GM21529 (cell line): ENCODE measurements at regions not wholly inside any gene's neighbourhood (a gene's known extent, or its start where the extent isn't known, plus 50 kb on each side); places are given as distances from the start of the nearest gene placed in this dataset.

Experiments
- ATAC-seq: cut with Tn5 transposase; IDR thresholded peaks from one replicate; pipeline ENCODE4 v1.9.1; 2021; ENCODE audit not compliant: unreplicated experiment

- ATAC-seq, result no peak
These were observed 172.4 kb downstream of the DDX1 start for GRCh38 chr2:15763822-15764682.

DNA sequence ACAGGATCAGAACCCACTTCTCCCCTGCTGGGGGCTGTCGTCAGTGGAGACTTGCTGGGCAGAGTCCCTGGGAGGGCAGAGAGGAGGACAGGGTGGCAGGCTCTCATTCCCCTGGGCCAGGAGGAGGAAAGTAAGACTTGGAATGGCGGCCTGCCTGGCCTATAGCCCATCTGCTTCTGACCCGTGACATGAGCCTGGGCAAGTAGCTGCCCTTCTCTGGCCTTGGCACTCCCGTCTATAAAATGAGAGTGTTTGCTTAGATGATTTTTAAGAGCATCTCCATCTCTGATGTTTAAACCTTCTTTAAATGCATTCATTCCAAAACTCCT, 173.0 kb downstream of the DDX1 start:
- no peak for ATAC-seq

DNA sequence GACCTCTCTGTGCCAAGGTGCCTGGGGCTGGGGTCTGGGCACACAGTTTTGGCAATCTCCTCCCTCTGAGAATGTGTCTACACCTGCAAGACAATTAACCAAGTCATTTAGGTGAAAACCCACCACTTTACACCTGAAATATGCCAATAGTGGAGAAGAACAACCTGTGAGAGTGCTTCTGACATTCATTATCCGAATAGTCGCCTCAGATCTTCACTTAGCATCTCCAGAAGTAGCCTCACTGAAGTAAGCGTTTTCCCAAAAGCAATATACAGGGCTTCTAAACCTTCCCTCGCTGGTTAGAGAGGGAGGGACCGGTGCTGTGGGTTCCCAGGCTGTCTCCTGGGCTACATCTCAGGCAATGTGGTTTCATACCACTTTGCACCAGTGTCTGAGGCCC, 173.5 kb downstream of the DDX1 start:
- no peak for ATAC-seq

- no peak for ATAC-seq
These were observed 174.1 kb downstream of the DDX1 start for GRCh38 chr2:15765686-15766302.

DNA sequence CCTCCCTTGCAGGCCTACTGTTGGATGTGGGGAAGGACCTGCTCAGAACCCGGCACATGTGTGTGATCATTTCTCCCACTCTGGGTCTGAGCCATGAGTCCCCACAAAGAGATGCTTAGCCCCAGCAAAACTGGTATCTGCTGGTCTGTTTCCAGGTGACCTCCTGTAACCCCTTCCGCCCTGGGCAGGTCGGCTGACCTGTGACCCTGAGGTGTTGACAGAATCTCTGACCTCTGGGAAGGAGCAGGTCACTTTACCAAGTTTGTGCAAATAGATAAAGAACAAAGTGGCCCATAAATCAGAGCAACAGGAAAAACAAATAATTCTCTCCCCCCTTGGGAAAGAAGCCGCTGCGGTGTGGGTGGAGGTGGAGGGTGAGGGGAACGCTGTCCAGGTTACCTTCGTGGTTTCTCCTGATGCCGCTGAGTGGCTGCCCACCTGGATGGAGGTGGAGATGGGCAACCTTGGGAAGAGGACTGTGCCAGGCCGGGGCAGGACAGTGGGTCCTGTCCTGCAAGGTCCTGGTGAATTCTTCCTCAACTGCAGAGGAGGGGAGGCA, 174.0 kb upstream of the MYCN start:
- ATAC-seq, result no peak

- no peak for ATAC-seq
These were observed 173.3 kb upstream of the MYCN start for GRCh38 chr2:15766911-15767597.

GRCh38 chr2:15767679-15768078, 172.7 kb upstream of the MYCN start:
- no peak for ATAC-seq

DNA sequence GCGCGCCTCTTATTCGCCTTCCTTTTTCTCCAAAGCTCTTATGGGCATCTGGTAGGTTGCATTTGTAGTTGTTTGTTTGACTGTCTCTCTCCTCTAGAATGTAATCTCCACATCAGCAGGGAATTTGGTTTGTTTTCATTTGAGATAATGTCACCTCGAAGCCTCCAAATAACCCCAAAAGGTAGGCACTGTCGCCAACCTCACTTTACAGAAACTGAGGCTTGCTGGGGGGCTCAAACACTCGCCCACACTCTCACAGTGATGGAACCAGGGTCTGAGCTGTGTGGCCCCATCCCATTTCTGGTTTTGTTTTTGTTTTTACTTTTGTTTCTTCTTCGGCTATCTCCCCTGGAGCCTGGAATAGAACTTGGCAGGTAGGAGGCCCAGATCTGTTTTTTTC, 172.2 kb upstream of the MYCN start:
- no peak for ATAC-seq

- no peak for ATAC-seq
These were observed 171.7 kb upstream of the MYCN start for GRCh38 chr2:15768615-15769014.

DNA sequence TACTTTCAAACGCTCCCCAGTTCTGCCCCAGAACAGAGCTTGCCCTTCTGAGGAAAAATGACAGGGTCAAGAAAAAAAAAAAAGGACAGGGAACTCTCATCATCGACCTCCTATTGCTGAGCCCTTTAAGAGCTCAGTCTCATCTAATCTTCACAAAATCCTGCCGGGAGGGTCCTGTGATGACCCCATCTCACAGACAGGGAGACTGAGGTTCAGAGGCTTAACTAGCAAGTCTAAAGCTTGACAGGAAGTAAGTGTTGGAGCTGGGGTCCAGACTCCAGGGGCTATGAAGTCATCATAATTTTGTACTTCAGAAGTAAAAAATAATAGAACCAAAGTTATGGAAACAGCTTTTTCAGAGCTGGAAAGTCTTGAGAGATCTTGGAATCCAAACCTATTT, 171.1 kb upstream of the MYCN start:
- ATAC-seq, result no peak

DNA sequence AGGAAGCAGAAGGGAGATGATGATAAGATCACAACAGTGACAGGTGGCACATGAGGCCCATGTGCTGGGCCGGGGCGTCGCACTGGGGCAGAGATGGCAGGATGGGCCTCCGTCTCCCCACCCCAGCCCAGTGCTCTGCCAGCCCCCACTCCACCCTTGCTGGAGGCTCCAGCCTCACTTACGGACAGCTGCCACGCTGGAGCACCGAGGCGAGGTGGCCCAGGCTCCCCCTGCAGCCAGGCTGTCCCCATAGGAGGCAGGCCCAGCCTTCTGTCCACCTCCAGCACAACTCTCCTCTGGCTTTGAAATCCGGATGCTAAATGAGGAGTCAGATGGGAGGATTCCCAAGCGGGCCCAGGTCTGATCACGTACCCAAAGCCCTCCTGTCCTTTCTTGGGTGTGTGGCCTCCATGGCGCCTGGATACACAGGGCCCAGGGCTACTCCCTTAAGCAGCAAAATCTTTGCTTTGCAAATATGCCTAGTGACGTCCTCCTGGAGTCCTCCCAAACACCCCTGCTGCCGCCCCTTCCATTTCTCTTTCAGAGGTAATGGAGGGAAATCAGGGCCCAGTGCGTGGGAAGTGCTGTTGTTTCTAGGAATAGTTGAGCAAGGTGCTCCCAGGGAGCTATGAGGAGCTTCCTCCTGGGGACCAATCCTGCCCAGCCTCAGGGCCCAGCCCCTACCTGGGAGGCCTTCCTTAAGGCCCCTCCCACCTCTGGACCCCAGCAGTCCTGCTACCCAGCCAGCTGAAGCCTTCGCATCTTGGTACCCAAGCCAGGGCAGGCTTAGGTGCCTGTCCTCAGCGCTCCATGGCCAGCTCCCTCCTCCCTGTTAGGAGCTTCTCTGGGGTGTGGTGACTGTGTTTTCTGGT, 170.4 kb upstream of the MYCN start:
- ATAC-seq, result no peak

GRCh38 chr2:15770606-15771005, 169.7 kb upstream of the MYCN start:
- no peak for ATAC-seq

DNA sequence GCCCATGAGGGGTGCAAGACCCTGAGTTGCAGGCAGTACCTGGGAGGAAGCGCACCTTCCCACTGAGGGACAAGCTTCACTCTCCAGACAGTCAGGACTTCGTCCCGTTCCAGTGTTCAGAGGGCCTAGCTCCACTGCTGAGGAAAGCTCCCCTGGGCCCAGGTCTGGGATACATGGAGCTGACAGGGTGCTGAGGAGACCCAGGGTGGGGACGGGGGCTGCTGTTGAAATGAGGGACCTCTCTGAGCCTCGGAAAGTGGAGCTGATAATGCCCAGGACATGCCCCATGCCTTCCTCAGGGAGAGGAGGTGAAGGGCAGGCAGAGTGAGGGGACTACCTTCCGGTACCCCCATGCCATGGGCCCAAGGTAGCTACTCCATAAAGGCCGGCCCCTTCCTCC, 169.2 kb upstream of the MYCN start:
- no peak for ATAC-seq

DNA sequence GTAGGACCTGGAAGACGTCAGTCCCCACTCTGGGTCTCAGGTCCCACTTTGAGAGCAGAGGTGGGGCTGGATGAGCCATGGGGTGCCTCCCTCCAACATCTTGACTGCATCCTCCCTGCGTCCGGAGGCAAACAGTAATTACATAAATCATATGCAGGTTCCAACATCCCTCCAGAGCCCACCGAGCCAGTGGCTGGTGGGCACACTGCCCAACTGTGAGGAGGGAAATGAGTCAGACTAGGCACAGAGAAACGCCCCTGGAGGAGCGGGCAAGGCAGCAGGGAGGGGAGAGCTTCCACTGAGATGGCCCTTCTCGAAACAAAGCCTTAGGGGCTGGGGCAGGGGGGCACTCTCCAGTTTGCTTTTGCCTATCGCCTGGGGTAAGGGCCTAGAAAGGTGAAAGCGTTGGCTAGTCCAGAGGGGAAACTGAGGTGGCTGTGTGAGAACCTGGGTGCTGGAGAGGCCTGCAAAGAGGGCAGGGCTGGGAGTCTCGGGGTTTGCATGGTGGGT, 168.2 kb upstream of the MYCN start:
- ATAC-seq, result no peak

DNA sequence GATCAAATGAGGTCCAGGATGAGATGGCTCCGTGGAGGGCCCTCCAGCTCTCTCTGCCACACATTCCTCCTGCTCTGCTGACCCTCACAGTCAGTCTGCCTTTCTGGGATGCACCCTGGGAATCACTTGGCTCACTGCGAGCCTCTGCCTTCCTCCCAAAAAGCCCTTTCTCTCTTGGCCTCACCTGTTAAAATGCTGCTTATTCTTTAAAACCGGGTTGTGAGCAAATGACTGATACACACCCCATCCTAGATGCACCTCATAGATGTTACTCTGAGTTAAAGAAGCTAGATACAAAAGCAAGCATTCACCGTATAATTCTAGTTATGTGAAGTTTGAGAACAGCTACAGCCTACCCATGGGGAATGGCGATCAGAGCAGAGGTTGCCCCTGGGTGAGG, 167.7 kb upstream of the MYCN start:
- no peak for ATAC-seq

DNA sequence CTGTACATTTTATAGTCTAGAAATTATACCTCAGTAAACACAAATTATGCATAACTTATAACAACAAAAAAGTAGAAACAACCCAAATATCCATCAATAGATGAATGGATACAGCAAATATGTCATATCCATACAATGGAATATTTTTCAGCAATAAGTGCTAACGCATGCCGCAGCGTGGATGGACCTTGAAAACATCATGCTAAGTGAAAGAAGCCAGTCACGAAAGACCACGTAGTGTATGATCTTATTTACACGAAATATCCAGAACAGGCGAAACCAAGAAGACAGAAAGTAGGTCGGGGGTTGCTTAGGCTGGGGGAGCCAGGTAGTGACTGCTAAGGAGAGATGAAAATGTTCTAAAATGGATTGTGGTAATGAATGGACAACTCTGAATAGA, 167.1 kb upstream of the MYCN start:
- no peak for ATAC-seq

GRCh38 chr2:15773846-15774245, 166.5 kb upstream of the MYCN start:
- ATAC-seq, result no peak

- ATAC-seq, result no peak
These were observed 164.4 kb upstream of the MYCN start for GRCh38 chr2:15775753-15776628.

- no peak for ATAC-seq
These were observed 163.8 kb upstream of the MYCN start for GRCh38 chr2:15776629-15776919.
